ENCODE measurements at regions not wholly inside any gene's neighbourhood (a gene's known extent, or its start where the extent isn't known, plus 50 kb on each side); places are given as distances from the start of the nearest gene placed in this dataset.

GRCh38 chr20:6711951-6712649 is 55.4 kb upstream of the BMP2 start:
- no peaks in the 10 kb centered on the region for H3K9me3 ChIP-seq (ENCODE audit: low read length)
- no peak overlapping the region for H3K9ac ChIP-seq (ENCODE audit: low read length)
- no peak overlapping the region for H3K4me2 ChIP-seq (ENCODE audit: low read length)
- no peaks in the 10 kb centered on the region for H3K9me2 ChIP-seq (ENCODE audit: insufficient read depth, low read length)
- H2AFZ ChIP-seq (ENCODE audit: low read depth, low read length) = no peak overlapping the region
- no peaks in the 10 kb centered on the region for H3K27me3 ChIP-seq (ENCODE audit: insufficient read depth, low read depth, low read length)
- H3K79me2 ChIP-seq (replicated peaks; ENCODE audit: insufficient read depth, low read length) = no peaks in the 10 kb centered on the region
- H3K36me3 ChIP-seq (ENCODE audit: insufficient read depth, low read length) = no peaks in the 10 kb centered on the region
- no peaks in the 10 kb centered on the region for H3F3A ChIP-seq (ENCODE audit: insufficient read depth, low read length, poor library complexity, severe bottlenecking)
- H3K4me3 ChIP-seq (ENCODE audit: low read length) = no peak overlapping the region
- TF ChIP-seq RAD21 (conservative IDR thresholded peaks at IDR 0.05) = no peak
- TF ChIP-seq TAF1 (IDR thresholded peaks at IDR 0.05; ENCODE audit: low read depth) = no peak
- TF ChIP-seq EP300 (conservative IDR thresholded peaks at IDR 0.05; ENCODE audit: poor library complexity, severe bottlenecking) = no peak
- TF ChIP-seq CTCF (IDR thresholded peaks at IDR 0.05; ENCODE audit: poor library complexity, severe bottlenecking) = no peak
- no peak for TF ChIP-seq SMC3 (conservative IDR thresholded peaks at IDR 0.05; ENCODE audit: poor library complexity)
- no peak for TF ChIP-seq MXI1 (conservative IDR thresholded peaks at IDR 0.05; ENCODE audit: poor library complexity, severe bottlenecking)
- no peak for TF ChIP-seq EZH2 (IDR thresholded peaks at IDR 0.05; ENCODE audit: borderline replicate concordance, insufficient read depth, low read length, poor library complexity, severe bottlenecking)
- no peak for TF ChIP-seq REST (IDR thresholded peaks at IDR 0.05; ENCODE audit: borderline replicate concordance)
- no peaks in the 10 kb centered on the region for H4K20me1 ChIP-seq (ENCODE audit: insufficient read depth)
- no peak overlapping the region for H3K27ac ChIP-seq (ENCODE audit: low read length)

GRCh38 chr20:6709910-6710595 is 57.4 kb upstream of the BMP2 start:
- Histone ChIP-seq H3F3A (ENCODE audit: insufficient read depth, low read length, poor library complexity, severe bottlenecking) (no peaks in the 10 kb centered on the region), H3K9ac (ENCODE audit: low read length) (no peak overlapping the region), H2AFZ (ENCODE audit: low read depth, low read length) (no peak overlapping the region), H3K27me3 (ENCODE audit: insufficient read depth, low read depth, low read length) (no peaks in the 10 kb centered on the region), H3K27ac (ENCODE audit: low read length) (no peak overlapping the region), H3K36me3 (ENCODE audit: insufficient read depth, low read length) (no peaks in the 10 kb centered on the region), H3K9me3 (ENCODE audit: low read length) (no peaks in the 10 kb centered on the region), H3K9me2 (ENCODE audit: insufficient read depth, low read length) (no peaks in the 10 kb centered on the region), H3K4me2 (ENCODE audit: low read length) (no peak overlapping the region), H3K79me2 (replicated peaks; ENCODE audit: insufficient read depth, low read length) (no peaks in the 10 kb centered on the region), H3K4me3 (ENCODE audit: low read length) (no peak overlapping the region), H4K20me1 (ENCODE audit: insufficient read depth) (no peaks in the 10 kb centered on the region)
- TF ChIP-seq SMC3 (conservative IDR thresholded peaks at IDR 0.05; ENCODE audit: poor library complexity) = no peak
